ENCODE measurements at regions not wholly inside any gene's neighbourhood (a gene's known extent, or its start where the extent isn't known, plus 50 kb on each side); places are given as distances from the start of the nearest gene placed in this dataset.

GRCh38 chr2:75424936-75425619 is 135.7 kb downstream of the EVA1A start:
- H3K27me3 Mint-ChIP-seq (ENCODE audit: low read depth): no peaks in the 10 kb centered on the region
- H3K9me3 Mint-ChIP-seq: no peaks in the 10 kb centered on the region
- H3K36me3 Mint-ChIP-seq (ENCODE audit: low read depth): no peaks in the 10 kb centered on the region
- peaks cover 7% of the 10 kb centered on the region for H3K4me1 Mint-ChIP-seq
- H3K4me3 Mint-ChIP-seq: no peak overlapping the region
- H3K27ac Mint-ChIP-seq: no peak overlapping the region
- no peak for TF ChIP-seq CTCF (IDR thresholded peaks at IDR 0.05; ENCODE audit: unreplicated experiment in 3 of 3)

GRCh38 chr2:75421986-75422385 is 138.8 kb downstream of the EVA1A start:
- Mint-ChIP-seq H3K4me1 (peaks cover 3% of the 10 kb centered on the region), H3K36me3 (ENCODE audit: low read depth) (no peaks in the 10 kb centered on the region), H3K27me3 (ENCODE audit: low read depth) (no peaks in the 10 kb centered on the region), H3K9me3 (no peaks in the 10 kb centered on the region), H3K27ac (no peak overlapping the region), H3K4me3 (no peak overlapping the region)
- no peak for TF ChIP-seq CTCF (IDR thresholded peaks at IDR 0.05; ENCODE audit: unreplicated experiment in 3 of 3)

- Mint-ChIP-seq H3K36me3 (ENCODE audit: low read depth) (no peaks in the 10 kb centered on the region), H3K27ac (peak overlapping the region; percentile 66 to 80 (median 77)), H3K27me3 (ENCODE audit: low read depth) (no peaks in the 10 kb centered on the region), H3K4me3 (peak overlapping the region; percentile 1 to 26 (median 25)), H3K4me1 (peaks cover 16% of the 10 kb centered on the region), H3K9me3 (peaks cover 2% of the 10 kb centered on the region)
- no peak for TF ChIP-seq CTCF (IDR thresholded peaks at IDR 0.05; ENCODE audit: unreplicated experiment in 3 of 3)
Measured at GRCh38 chr2:75416420-75417342, 144.1 kb downstream of the EVA1A start.

GRCh38 chr2:75415731-75416130 is 145.0 kb downstream of the EVA1A start:
- H3K36me3 Mint-ChIP-seq (ENCODE audit: low read depth): peaks cover under 1% of the 10 kb centered on the region
- peak overlapping the region; percentile 7 to 80 (median 21) for H3K27ac Mint-ChIP-seq
- H3K4me1 Mint-ChIP-seq: peaks cover 16% of the 10 kb centered on the region
- TF ChIP-seq CTCF (IDR thresholded peaks at IDR 0.05; ENCODE audit: unreplicated experiment in 3 of 3): no peak
- no peaks in the 10 kb centered on the region for H3K27me3 Mint-ChIP-seq (ENCODE audit: low read depth)
- H3K9me3 Mint-ChIP-seq: peaks cover 5% of the 10 kb centered on the region
- H3K4me3 Mint-ChIP-seq: no peak overlapping the region

- peaks cover 10% of the 10 kb centered on the region for H3K9me3 Mint-ChIP-seq
- H3K4me3 Mint-ChIP-seq: no peak overlapping the region
- H3K27ac Mint-ChIP-seq: peak overlapping the region in 1 of 3 experiments; percentile 7
- no peak for TF ChIP-seq CTCF (IDR thresholded peaks at IDR 0.05; ENCODE audit: unreplicated experiment in 3 of 3)
- H3K27me3 Mint-ChIP-seq (ENCODE audit: low read depth): no peaks in the 10 kb centered on the region
- H3K4me1 Mint-ChIP-seq: peaks cover 16% of the 10 kb centered on the region
- peaks cover 6% of the 10 kb centered on the region for H3K36me3 Mint-ChIP-seq (ENCODE audit: low read depth)
Measured at GRCh38 chr2:75415111-75415626, 145.6 kb downstream of the EVA1A start.
